GM12878 (cell line): ENCODE measurements at regions not wholly inside any gene's neighbourhood (a gene's known extent, or its start where the extent isn't known, plus 50 kb on each side); places are given as distances from the start of the nearest gene placed in this dataset.

Source experiments
- ASH2L ChIP-seq: fragments of 300-600, 200-600 bp; sonication (generic); IDR thresholded peaks from 2 replicates; pipeline ENCODE4 v1.6.1; 2017; ENCODE audit warnings: low read depth, mild to moderate bottlenecking, borderline replicate concordance
- BCL11A ChIP-seq: IDR thresholded peaks from 2 replicates; pipeline ENCODE4 v1.6.1; 2011; ENCODE audit warnings: low read depth, low read length
- EED ChIP-seq: sonication (generic); IDR thresholded peaks from 2 replicates; pipeline ENCODE4 v1.6.1; 2016; ENCODE audit warnings: antibody characterized with exemption, low read depth
- EGR1 ChIP-seq, 2 experiments: IDR thresholded peaks; 1 replicate in 1 of 2; 2 replicates in 1 of 2; pipeline ENCODE4 v1.6.1; 2011 to 2012; ENCODE audit warnings: low read depth in 2 of 2, low read length in 2 of 2, borderline replicate concordance in 1 of 2, mild to moderate bottlenecking in 1 of 2, moderate library complexity in 1 of 2
- EP300 ChIP-seq, 2 experiments: fragments of 150-350 bp in 1 of 2; IDR thresholded peaks; 2 replicates each; pipeline ENCODE4 v1.6.1; 2011 to 2012; ENCODE audit warnings: low read depth in 2 of 2, low read length in 2 of 2, borderline replicate concordance in 1 of 2, improper control_type of control experiment in 1 of 2, inconsistent platforms in 1 of 2; ENCODE audit not compliant: control insufficient read depth in 1 of 2
- FOXM1 ChIP-seq: IDR thresholded peaks from 2 replicates; pipeline ENCODE4 v1.6.1; 2012; ENCODE audit warnings: low read depth, mild to moderate bottlenecking, inconsistent platforms, low read length, moderate library complexity
- IKZF1 ChIP-seq: fragments of 450-650 bp; conservative IDR thresholded peaks from 2 replicates; pipeline ENCODE4 v1.6.1; 2017; ENCODE audit warnings: antibody characterized with exemption, mild to moderate bottlenecking
- IKZF2 ChIP-seq, 2 experiments: fragments of 450-650 bp; IDR thresholded peaks; 2 replicates each; pipeline ENCODE4 v1.6.1; 2017; ENCODE audit warnings: mild to moderate bottlenecking in 2 of 2, moderate library complexity in 2 of 2
- MEF2A ChIP-seq: IDR thresholded peaks from 2 replicates; pipeline ENCODE4 v1.6.1; 2011; ENCODE audit warnings: low read depth, mild to moderate bottlenecking, low read length, moderate library complexity; ENCODE audit not compliant: insufficient read depth
- MEF2B ChIP-seq: fragments of 450-650 bp; IDR thresholded peaks from 2 replicates; pipeline ENCODE4 v1.6.1; 2018; ENCODE audit warnings: mild to moderate bottlenecking, moderate library complexity; ENCODE audit not compliant: partially characterized antibody, poor library complexity, severe bottlenecking
- MTA2 ChIP-seq: fragments of 450-650 bp; IDR thresholded peaks from 2 replicates; pipeline ENCODE4 v1.6.1; 2016; ENCODE audit warnings: low read depth, mild to moderate bottlenecking, moderate library complexity
- NBN ChIP-seq: fragments of 450-650 bp; IDR thresholded peaks from 2 replicates; pipeline ENCODE4 v1.6.1; 2016
- SPI1 ChIP-seq: IDR thresholded peaks from 2 replicates; pipeline ENCODE4 v1.6.1; 2011; ENCODE audit warnings: low read depth, mild to moderate bottlenecking, low read length, moderate library complexity, borderline replicate concordance; ENCODE audit not compliant: insufficient read depth
- STAT3 ChIP-seq: IDR thresholded peaks from 2 replicates; pipeline ENCODE4 v1.6.1; 2011; ENCODE audit warnings: low read depth, low read length, improper control_type of control experiment
- YBX1 ChIP-seq: fragments of 450-650 bp; IDR thresholded peaks from 2 replicates; pipeline ENCODE4 v1.6.1; 2016; ENCODE audit warnings: antibody characterized with exemption
- ZNF207 ChIP-seq: fragments of 450-650 bp; IDR thresholded peaks from 2 replicates; pipeline ENCODE4 v1.6.1; 2014; ENCODE audit warnings: antibody characterized with exemption, mild to moderate bottlenecking, borderline replicate concordance
- ZNF24 ChIP-seq: fragments of 450-650 bp; IDR thresholded peaks from 2 replicates; pipeline ENCODE4 v1.6.1; 2017; ENCODE audit warnings: antibody characterized with exemption, mild to moderate bottlenecking
- ZNF384 ChIP-seq: IDR thresholded peaks from 2 replicates; pipeline ENCODE4 v1.6.1; 2012; ENCODE audit warnings: low read depth, mild to moderate bottlenecking, low read length, improper control_type of control experiment, borderline replicate concordance
- TF ChIP-seq, protein P1 (sequence below): fragments of 450-650 bp; formaldehyde crosslinking; IDR thresholded peaks from 2 replicates; pipeline ENCODE4 v1.4.0; 2020; ENCODE audit warnings: mild to moderate bottlenecking, moderate library complexity
- TF ChIP-seq, protein P2 (sequence below), 3 experiments: IDR thresholded peaks in 2 of 3; conservative IDR thresholded peaks in 1 of 3; 2 replicates each; pipeline ENCODE4 v1.5.1; 2011; ENCODE audit warnings: low read depth in 3 of 3, low read length in 3 of 3, mild to moderate bottlenecking in 3 of 3, control low read depth in 2 of 3, moderate library complexity in 2 of 3, inconsistent platforms in 1 of 3, mixed read lengths in 1 of 3; ENCODE audit not compliant: control insufficient read depth in 2 of 3, insufficient read depth in 1 of 3; ENCODE audit errors: extremely low read depth in 1 of 3
- TF ChIP-seq, protein P3 (sequence below): IDR thresholded peaks from 2 replicates; pipeline ENCODE4 v1.6.1; 2011; ENCODE audit warnings: mild to moderate bottlenecking, low read depth, low read length, moderate library complexity; ENCODE audit not compliant: insufficient replicate concordance
- TF ChIP-seq, protein P4 (sequence below): IDR thresholded peaks from 2 replicates; pipeline ENCODE4 v1.6.1; 2012; ENCODE audit warnings: low read length, inconsistent platforms

DNA sequence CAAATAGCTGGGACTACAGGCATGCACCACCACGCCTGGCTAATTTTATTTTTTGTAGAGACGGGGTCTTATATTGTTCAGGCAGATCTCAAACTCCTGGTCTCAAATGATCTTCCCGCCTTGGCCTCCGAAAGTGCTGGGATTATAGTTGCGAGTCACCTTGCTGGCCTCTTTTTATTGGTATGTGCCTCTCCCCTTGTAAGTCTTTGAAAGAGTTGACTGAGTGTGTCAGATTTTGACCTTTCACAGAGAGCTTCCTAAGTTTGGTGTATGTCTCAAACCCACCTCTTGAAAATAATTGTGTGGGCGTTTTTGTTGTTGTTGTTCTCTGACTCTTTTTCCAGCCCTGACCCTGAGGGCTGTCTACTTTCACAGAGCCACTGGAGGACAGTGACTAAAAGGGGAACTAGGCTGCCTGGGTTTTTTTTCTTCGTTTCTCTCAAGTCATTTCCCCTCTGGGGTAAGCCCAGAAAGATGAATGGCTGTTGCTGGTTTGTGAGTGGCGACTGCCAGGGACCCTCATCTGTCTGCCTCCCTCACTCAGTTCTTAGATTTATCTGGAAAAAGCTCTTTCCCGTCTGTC, 262.8 kb downstream of the ZEB1 start (continued):
- TF ChIP-seq, protein P1, sequence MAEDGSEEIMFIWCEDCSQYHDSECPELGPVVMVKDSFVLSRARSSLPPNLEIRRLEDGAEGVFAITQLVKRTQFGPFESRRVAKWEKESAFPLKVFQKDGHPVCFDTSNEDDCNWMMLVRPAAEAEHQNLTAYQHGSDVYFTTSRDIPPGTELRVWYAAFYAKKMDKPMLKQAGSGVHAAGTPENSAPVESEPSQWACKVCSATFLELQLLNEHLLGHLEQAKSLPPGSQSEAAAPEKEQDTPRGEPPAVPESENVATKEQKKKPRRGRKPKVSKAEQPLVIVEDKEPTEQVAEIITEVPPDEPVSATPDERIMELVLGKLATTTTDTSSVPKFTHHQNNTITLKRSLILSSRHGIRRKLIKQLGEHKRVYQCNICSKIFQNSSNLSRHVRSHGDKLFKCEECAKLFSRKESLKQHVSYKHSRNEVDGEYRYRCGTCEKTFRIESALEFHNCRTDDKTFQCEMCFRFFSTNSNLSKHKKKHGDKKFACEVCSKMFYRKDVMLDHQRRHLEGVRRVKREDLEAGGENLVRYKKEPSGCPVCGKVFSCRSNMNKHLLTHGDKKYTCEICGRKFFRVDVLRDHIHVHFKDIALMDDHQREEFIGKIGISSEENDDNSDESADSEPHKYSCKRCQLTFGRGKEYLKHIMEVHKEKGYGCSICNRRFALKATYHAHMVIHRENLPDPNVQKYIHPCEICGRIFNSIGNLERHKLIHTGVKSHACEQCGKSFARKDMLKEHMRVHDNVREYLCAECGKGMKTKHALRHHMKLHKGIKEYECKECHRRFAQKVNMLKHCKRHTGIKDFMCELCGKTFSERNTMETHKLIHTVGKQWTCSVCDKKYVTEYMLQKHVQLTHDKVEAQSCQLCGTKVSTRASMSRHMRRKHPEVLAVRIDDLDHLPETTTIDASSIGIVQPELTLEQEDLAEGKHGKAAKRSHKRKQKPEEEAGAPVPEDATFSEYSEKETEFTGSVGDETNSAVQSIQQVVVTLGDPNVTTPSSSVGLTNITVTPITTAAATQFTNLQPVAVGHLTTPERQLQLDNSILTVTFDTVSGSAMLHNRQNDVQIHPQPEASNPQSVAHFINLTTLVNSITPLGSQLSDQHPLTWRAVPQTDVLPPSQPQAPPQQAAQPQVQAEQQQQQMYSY (CRISPR knock-in tag): no peak
- TF ChIP-seq EED (no peak), SPI1 (peak; percentile 82), IKZF1 (0 out of 2 replicates have a peak, but pooled peaks have one; percentile 29), NBN (0 out of 2 replicates have a peak, but pooled peaks have one; percentile 9), YBX1 (no peak), EP300 (IDR thresholded peaks at IDR 0.05; ENCODE audit: borderline replicate concordance in 1 of 2, control insufficient read depth in 1 of 2, low read depth in 2 of 2, low read length in 2 of 2) (peak in 1 of 2 experiments; percentile 35; a peak in 1 of 4 replicates), MEF2A (peak; percentile 77), ZNF24 (0 out of 2 replicates have a peak, but pooled peaks have one; percentile 8), ZNF384 (peak; percentile 81; the same call in 1 of the 2 replicates), MEF2B (peak; percentile 48), FOXM1 (peak; percentile 47; the same call in 1 of the 2 replicates), STAT3 (no peak), MTA2 (peak; percentile 39; the same call in 1 of the 2 replicates), IKZF2 (IDR thresholded peaks at IDR 0.05) (peak in 1 of 2 experiments; percentile 47; a peak in 1 of 4 replicates), ASH2L (no peak), ZNF207 (no peak), EGR1 (IDR thresholded peaks at IDR 0.05; ENCODE audit: borderline replicate concordance in 1 of 2, low read depth in 2 of 2, low read length in 2 of 2) (peak in 1 of 2 experiments; percentile 40; a peak in 1 of 3 replicates), BCL11A (peak; percentile 61; the same call in 1 of the 2 replicates)
- TF ChIP-seq, protein P2, sequence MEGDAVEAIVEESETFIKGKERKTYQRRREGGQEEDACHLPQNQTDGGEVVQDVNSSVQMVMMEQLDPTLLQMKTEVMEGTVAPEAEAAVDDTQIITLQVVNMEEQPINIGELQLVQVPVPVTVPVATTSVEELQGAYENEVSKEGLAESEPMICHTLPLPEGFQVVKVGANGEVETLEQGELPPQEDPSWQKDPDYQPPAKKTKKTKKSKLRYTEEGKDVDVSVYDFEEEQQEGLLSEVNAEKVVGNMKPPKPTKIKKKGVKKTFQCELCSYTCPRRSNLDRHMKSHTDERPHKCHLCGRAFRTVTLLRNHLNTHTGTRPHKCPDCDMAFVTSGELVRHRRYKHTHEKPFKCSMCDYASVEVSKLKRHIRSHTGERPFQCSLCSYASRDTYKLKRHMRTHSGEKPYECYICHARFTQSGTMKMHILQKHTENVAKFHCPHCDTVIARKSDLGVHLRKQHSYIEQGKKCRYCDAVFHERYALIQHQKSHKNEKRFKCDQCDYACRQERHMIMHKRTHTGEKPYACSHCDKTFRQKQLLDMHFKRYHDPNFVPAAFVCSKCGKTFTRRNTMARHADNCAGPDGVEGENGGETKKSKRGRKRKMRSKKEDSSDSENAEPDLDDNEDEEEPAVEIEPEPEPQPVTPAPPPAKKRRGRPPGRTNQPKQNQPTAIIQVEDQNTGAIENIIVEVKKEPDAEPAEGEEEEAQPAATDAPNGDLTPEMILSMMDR (IDR thresholded peaks at IDR 0.05 in 2 of 3, conservative IDR thresholded peaks at IDR 0.05 in 1 of 3; ENCODE audit: control insufficient read depth in 2 of 3, extremely low read depth in 1 of 3, insufficient read depth in 1 of 3, low read depth in 3 of 3, low read length in 3 of 3): peak in 1 of 3 experiments; percentile 6; a peak in 1 of 6 replicates
- TF ChIP-seq, protein P3, sequence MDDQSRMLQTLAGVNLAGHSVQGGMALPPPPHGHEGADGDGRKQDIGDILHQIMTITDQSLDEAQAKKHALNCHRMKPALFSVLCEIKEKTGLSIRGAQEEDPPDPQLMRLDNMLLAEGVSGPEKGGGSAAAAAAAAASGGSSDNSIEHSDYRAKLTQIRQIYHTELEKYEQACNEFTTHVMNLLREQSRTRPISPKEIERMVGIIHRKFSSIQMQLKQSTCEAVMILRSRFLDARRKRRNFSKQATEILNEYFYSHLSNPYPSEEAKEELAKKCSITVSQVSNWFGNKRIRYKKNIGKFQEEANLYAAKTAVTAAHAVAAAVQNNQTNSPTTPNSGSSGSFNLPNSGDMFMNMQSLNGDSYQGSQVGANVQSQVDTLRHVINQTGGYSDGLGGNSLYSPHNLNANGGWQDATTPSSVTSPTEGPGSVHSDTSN: peak; percentile 32
- TF ChIP-seq, protein P4, sequence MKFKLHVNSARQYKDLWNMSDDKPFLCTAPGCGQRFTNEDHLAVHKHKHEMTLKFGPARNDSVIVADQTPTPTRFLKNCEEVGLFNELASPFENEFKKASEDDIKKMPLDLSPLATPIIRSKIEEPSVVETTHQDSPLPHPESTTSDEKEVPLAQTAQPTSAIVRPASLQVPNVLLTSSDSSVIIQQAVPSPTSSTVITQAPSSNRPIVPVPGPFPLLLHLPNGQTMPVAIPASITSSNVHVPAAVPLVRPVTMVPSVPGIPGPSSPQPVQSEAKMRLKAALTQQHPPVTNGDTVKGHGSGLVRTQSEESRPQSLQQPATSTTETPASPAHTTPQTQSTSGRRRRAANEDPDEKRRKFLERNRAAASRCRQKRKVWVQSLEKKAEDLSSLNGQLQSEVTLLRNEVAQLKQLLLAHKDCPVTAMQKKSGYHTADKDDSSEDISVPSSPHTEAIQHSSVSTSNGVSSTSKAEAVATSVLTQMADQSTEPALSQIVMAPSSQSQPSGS: peak; percentile 59
